ENCODE measurements at regions not wholly inside any gene's neighbourhood (a gene's known extent, or its start where the extent isn't known, plus 50 kb on each side); places are given as distances from the start of the nearest gene placed in this dataset.

DNA sequence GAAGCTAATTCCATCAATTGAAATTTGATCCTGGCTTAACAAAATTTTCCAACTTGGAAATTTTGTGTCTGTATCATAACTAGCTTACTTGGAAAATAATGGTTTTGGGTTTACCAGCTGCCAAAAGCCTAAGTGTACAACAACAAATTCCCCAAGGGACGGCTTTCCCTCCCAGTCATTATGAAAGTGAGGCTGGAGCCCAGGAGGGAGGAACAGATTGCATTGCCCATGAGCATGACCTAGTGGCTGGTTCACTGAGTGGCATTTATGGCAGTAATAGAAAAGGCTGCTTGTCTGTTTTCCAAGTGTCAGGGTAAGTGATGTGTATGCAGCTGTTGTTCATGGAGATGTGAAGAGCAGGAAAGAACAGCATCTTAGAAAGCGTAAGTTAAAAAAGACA lies 70.8 kb upstream of the HHIP start:
- no peak for TF ChIP-seq TAF1 (IDR thresholded peaks at IDR 0.05; ENCODE audit: low read depth)
- TF ChIP-seq, protein P1, sequence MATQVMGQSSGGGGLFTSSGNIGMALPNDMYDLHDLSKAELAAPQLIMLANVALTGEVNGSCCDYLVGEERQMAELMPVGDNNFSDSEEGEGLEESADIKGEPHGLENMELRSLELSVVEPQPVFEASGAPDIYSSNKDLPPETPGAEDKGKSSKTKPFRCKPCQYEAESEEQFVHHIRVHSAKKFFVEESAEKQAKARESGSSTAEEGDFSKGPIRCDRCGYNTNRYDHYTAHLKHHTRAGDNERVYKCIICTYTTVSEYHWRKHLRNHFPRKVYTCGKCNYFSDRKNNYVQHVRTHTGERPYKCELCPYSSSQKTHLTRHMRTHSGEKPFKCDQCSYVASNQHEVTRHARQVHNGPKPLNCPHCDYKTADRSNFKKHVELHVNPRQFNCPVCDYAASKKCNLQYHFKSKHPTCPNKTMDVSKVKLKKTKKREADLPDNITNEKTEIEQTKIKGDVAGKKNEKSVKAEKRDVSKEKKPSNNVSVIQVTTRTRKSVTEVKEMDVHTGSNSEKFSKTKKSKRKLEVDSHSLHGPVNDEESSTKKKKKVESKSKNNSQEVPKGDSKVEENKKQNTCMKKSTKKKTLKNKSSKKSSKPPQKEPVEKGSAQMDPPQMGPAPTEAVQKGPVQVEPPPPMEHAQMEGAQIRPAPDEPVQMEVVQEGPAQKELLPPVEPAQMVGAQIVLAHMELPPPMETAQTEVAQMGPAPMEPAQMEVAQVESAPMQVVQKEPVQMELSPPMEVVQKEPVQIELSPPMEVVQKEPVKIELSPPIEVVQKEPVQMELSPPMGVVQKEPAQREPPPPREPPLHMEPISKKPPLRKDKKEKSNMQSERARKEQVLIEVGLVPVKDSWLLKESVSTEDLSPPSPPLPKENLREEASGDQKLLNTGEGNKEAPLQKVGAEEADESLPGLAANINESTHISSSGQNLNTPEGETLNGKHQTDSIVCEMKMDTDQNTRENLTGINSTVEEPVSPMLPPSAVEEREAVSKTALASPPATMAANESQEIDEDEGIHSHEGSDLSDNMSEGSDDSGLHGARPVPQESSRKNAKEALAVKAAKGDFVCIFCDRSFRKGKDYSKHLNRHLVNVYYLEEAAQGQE (IDR thresholded peaks at IDR 0.05; ENCODE audit: low read depth), result no peak
- TF ChIP-seq YY1 (IDR thresholded peaks at IDR 0.05; ENCODE audit: low read depth), result no peak
- TF ChIP-seq, protein P2, sequence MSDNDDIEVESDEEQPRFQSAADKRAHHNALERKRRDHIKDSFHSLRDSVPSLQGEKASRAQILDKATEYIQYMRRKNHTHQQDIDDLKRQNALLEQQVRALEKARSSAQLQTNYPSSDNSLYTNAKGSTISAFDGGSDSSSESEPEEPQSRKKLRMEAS (IDR thresholded peaks at IDR 0.05), result no peak
- no peak for TF ChIP-seq NFIC (IDR thresholded peaks at IDR 0.05)
- TF ChIP-seq EGR1 (IDR thresholded peaks at IDR 0.05), result no peak
- peak; percentile 44 for TF ChIP-seq RAD21 (IDR thresholded peaks at IDR 0.05; ENCODE audit: low read depth)
- TF ChIP-seq CREB1 (IDR thresholded peaks at IDR 0.05; ENCODE audit: low read depth), result no peak
- TF ChIP-seq EP300 (IDR thresholded peaks at IDR 0.05; ENCODE audit: borderline replicate concordance), result no peak
- TF ChIP-seq FOXM1 (IDR thresholded peaks at IDR 0.05; ENCODE audit: borderline replicate concordance, low read depth), result no peak
- no peak for TF ChIP-seq CEBPB (IDR thresholded peaks at IDR 0.05)
- no peak for TF ChIP-seq TEAD4 (IDR thresholded peaks at IDR 0.05)
- TF ChIP-seq TCF12 (IDR thresholded peaks at IDR 0.05; ENCODE audit: low read depth), result no peak
